Neural cell (in vitro differentiated cells): ENCODE measurements at regions not wholly inside any gene's neighbourhood (a gene's known extent, or its start where the extent isn't known, plus 50 kb on each side); places are given as distances from the start of the nearest gene placed in this dataset.

Source experiments
- CTCF ChIP-seq: fragments of 450-650 bp; IDR thresholded peaks from 2 replicates; pipeline ENCODE4 v1.5.1; 2014; ENCODE audit warnings: antibody characterized with exemption, mild to moderate bottlenecking, moderate library complexity; ENCODE audit not compliant: poor library complexity, severe bottlenecking
- EP300 ChIP-seq: fragments of 450-650 bp; conservative IDR thresholded peaks from 2 replicates; pipeline ENCODE4 v1.6.1; 2014; ENCODE audit warnings: antibody characterized with exemption, mild to moderate bottlenecking, moderate library complexity; ENCODE audit not compliant: poor library complexity, severe bottlenecking
- EZH2 ChIP-seq: fragments of 200-600, 300-800 bp; shearing (Covaris generic), sonication (generic); IDR thresholded peaks from 2 replicates; pipeline ENCODE4 v1.6.1; 2014; ENCODE audit warnings: antibody characterized with exemption, low read length, borderline replicate concordance, mild to moderate bottlenecking; ENCODE audit not compliant: insufficient read depth, poor library complexity, severe bottlenecking

GRCh38 chr9:134276453-134277245 lies 49.6 kb upstream of the RXRA start:
- TF ChIP-seq CTCF (no peak), EP300 (no peak), EZH2 (no peak)
